OCI-LY3 (cell line): ENCODE measurements at regions not wholly inside any gene's neighbourhood (a gene's known extent, or its start where the extent isn't known, plus 50 kb on each side); places are given as distances from the start of the nearest gene placed in this dataset.

Experiments
- CTCF ChIP-seq: fragments of 200-600, 300-600 bp; sonication (generic); IDR thresholded peaks from 2 replicates; pipeline ENCODE4 v1.5.1; 2014; ENCODE audit warnings: antibody characterized with exemption, low read length, low read depth
- EZH2phosphoT487 ChIP-seq: fragments of 200-600 bp; shearing (Covaris generic); IDR thresholded peaks from 2 replicates; pipeline ENCODE4 v1.6.1; 2018; ENCODE audit warnings: antibody characterized with exemption, mixed run types, low read depth

GRCh38 chr11:70948398-70948797 is 304.0 kb downstream of the SHANK2 start:
- TF ChIP-seq CTCF (no peak), EZH2phosphoT487 (no peak)
